ENCODE measurements at regions not wholly inside any gene's neighbourhood (a gene's known extent, or its start where the extent isn't known, plus 50 kb on each side); places are given as distances from the start of the nearest gene placed in this dataset.

DNA sequence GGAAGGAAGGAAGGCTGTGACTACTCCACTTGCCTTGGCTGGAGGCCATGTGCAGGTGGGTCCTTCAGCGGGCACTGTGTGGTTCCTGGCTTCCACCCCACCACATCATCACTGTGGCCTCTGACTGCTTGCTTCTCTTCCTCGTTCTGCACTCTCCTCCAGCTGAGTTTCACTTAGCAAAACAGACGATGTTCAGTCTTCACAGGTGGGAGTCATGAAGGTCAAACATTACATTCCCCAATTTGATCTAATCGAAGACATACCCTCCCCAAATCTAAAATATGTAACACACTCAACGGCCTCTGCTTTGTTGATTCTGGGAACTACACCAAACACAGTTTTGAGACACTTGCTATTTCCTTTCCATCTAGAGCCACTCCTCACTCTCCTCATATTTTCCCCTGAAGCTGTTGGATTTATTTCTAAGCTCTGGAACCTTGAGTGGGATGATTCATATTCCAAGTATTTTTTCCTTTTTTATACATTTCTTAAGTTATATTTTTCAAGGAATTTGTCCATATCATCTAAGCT is 132.5 kb upstream of the FOXA2 start:
- TF ChIP-seq, protein P1, sequence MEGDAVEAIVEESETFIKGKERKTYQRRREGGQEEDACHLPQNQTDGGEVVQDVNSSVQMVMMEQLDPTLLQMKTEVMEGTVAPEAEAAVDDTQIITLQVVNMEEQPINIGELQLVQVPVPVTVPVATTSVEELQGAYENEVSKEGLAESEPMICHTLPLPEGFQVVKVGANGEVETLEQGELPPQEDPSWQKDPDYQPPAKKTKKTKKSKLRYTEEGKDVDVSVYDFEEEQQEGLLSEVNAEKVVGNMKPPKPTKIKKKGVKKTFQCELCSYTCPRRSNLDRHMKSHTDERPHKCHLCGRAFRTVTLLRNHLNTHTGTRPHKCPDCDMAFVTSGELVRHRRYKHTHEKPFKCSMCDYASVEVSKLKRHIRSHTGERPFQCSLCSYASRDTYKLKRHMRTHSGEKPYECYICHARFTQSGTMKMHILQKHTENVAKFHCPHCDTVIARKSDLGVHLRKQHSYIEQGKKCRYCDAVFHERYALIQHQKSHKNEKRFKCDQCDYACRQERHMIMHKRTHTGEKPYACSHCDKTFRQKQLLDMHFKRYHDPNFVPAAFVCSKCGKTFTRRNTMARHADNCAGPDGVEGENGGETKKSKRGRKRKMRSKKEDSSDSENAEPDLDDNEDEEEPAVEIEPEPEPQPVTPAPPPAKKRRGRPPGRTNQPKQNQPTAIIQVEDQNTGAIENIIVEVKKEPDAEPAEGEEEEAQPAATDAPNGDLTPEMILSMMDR (IDR thresholded peaks at IDR 0.05 in 8 of 11, conservative IDR thresholded peaks at IDR 0.05 in 3 of 11) = no peak
- TF ChIP-seq POLR2AphosphoS5 (IDR thresholded peaks at IDR 0.05) = peak in 2 of 3 donors; percentile 16 to 19
- no peak for TF ChIP-seq POLR2A (IDR thresholded peaks at IDR 0.05)
